ENCODE measurements at regions not wholly inside any gene's neighbourhood (a gene's known extent, or its start where the extent isn't known, plus 50 kb on each side); places are given as distances from the start of the nearest gene placed in this dataset.
A peak's percentile ranks its signal among the peaks of the same experiment; 100 is the strongest.

- H3K27ac ChIP-seq = peak overlapping the region in 1 of 2 donors; percentile 0
- H3K36me3 ChIP-seq = no peaks in the 10 kb centered on the region
- intact Hi-C loops (cut with DNase I) = loop anchor here in 1 of 4 donors (5.0 kb wide), 1 partner anchor 232 kb away; no protein-coding TSS in a partner anchor
- no peaks in the 10 kb centered on the region for H3K27me3 ChIP-seq
- no peak overlapping the region for H3K4me3 ChIP-seq
- TF ChIP-seq POLR2A (IDR thresholded peaks at IDR 0.05) (no peak), EP300 (IDR thresholded peaks at IDR 0.05) (no peak)
- TF ChIP-seq, protein P1, sequence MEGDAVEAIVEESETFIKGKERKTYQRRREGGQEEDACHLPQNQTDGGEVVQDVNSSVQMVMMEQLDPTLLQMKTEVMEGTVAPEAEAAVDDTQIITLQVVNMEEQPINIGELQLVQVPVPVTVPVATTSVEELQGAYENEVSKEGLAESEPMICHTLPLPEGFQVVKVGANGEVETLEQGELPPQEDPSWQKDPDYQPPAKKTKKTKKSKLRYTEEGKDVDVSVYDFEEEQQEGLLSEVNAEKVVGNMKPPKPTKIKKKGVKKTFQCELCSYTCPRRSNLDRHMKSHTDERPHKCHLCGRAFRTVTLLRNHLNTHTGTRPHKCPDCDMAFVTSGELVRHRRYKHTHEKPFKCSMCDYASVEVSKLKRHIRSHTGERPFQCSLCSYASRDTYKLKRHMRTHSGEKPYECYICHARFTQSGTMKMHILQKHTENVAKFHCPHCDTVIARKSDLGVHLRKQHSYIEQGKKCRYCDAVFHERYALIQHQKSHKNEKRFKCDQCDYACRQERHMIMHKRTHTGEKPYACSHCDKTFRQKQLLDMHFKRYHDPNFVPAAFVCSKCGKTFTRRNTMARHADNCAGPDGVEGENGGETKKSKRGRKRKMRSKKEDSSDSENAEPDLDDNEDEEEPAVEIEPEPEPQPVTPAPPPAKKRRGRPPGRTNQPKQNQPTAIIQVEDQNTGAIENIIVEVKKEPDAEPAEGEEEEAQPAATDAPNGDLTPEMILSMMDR (IDR thresholded peaks at IDR 0.05) = no peak
- WGBS, 3 donors = 19 to 43% (median 29%) methylated on average over 8 of the region's 8 CpGs
- H3K9me3 ChIP-seq = no peaks in the 10 kb centered on the region
- peaks cover 3% of the 10 kb centered on the region for H3K4me1 ChIP-seq (ENCODE audit: insufficient read depth)
- peak in 2 of 5 donors; percentile 24 to 56 for DNase-seq
These were observed 391.9 kb upstream of the NPVF start for GRCh38 chr7:25619963-25620799.

GRCh38 chr7:25621993-25622392 lies 393.7 kb upstream of the NPVF start:
- Histone ChIP-seq H3K36me3 (no peaks in the 10 kb centered on the region), H3K4me1 (ENCODE audit: insufficient read depth) (peaks cover 5% of the 10 kb centered on the region), H3K9me3 (no peaks in the 10 kb centered on the region), H3K27me3 (no peaks in the 10 kb centered on the region), H3K4me3 (no peak overlapping the region), H3K27ac (no peak overlapping the region)
- TF ChIP-seq POLR2A (IDR thresholded peaks at IDR 0.05) = no peak
- TF ChIP-seq, protein P1 (IDR thresholded peaks at IDR 0.05) = no peak
- no peak for TF ChIP-seq EP300 (IDR thresholded peaks at IDR 0.05)
- no peak for DNase-seq
- 87 to 94% (median 93%) methylated on average over 2 of the region's 2 CpGs for WGBS, 3 donors
- intact Hi-C loops (cut with DNase I) = loop anchor here in 1 of 4 donors (5.0 kb wide), 1 partner anchor 230 kb away; no protein-coding TSS in a partner anchor

GRCh38 chr7:25622695-25623094 lies 394.4 kb upstream of the NPVF start:
- WGBS, 3 donors = 54 to 87% (median 85%) methylated on average over 3 of the region's 3 CpGs
- no peak overlapping the region for H3K27ac ChIP-seq
- intact Hi-C loops (cut with DNase I) = loop anchor here in 1 of 4 donors (5.0 kb wide), 1 partner anchor 230 kb away; no protein-coding TSS in a partner anchor
- no peak for DNase-seq
- H3K4me1 ChIP-seq (ENCODE audit: insufficient read depth) = peaks cover 5% of the 10 kb centered on the region
- H3K9me3 ChIP-seq = no peaks in the 10 kb centered on the region
- TF ChIP-seq, protein P1 (IDR thresholded peaks at IDR 0.05) = no peak
- TF ChIP-seq EP300 (IDR thresholded peaks at IDR 0.05) (no peak), POLR2A (IDR thresholded peaks at IDR 0.05) (no peak)
- no peak overlapping the region for H3K4me3 ChIP-seq
- no peaks in the 10 kb centered on the region for H3K27me3 ChIP-seq
- no peaks in the 10 kb centered on the region for H3K36me3 ChIP-seq

DNA sequence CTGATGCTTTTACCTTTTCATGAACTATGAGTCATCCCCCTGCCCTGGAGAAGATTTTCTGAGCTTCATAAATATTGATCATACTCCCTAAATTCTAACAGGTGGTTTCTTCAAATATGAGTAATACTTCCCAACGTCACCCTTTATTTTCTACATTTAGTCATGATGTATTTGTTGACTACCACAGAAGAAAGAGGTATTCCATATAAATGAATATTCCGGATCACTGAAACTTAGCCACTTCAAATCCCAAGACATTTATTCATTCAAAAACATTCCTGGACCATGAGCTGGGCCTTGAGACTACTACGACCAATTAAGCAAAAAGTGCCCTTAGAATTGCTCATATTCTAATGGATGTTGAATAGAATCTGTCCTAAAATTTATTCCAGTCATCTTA lies 395.8 kb upstream of the NPVF start:
- WGBS, 3 donors = 75 to 92% (median 79%) methylated on average over 3 of the region's 3 CpGs
- H3K27ac ChIP-seq = no peak overlapping the region
- no peaks in the 10 kb centered on the region for H3K9me3 ChIP-seq
- H3K4me3 ChIP-seq = no peak overlapping the region
- no peaks in the 10 kb centered on the region for H3K36me3 ChIP-seq
- intact Hi-C loops (cut with DNase I) = loop anchor here in 1 of 4 donors (5.0 kb wide), 1 partner anchor 228 kb away; no protein-coding TSS in a partner anchor
- no peak for DNase-seq
- TF ChIP-seq EP300 (IDR thresholded peaks at IDR 0.05) (no peak), POLR2A (IDR thresholded peaks at IDR 0.05) (no peak)
- TF ChIP-seq, protein P1 (IDR thresholded peaks at IDR 0.05) = no peak
- peaks cover 5% of the 10 kb centered on the region for H3K4me1 ChIP-seq (ENCODE audit: insufficient read depth)
- no peaks in the 10 kb centered on the region for H3K27me3 ChIP-seq
